NCI-H1930 (cell line): ENCODE measurements at regions not wholly inside any gene's neighbourhood (a gene's known extent, or its start where the extent isn't known, plus 50 kb on each side); places are given as distances from the start of the nearest gene placed in this dataset.
"Not testable (repeated sequence)": the region's sequence is repeated elsewhere in the genome, so short reads cannot be mapped to it uniquely, and the experiment has no call there.

Source experiments
- DNase-seq, 2 experiments: peaks; one replicate each; lab custom pipeline; 2025; lab: John Stamatoyannopoulos, UW

- DNase-seq, result no peak
Measured at GRCh38 chr4:122100508-122100907, 51.6 kb upstream of the BLTP1 start.

GRCh38 chr4:122099896-122100295, 52.2 kb upstream of the BLTP1 start:
- DNase-seq, result no peak

GRCh38 chr4:122091836-122092405, 60.2 kb upstream of the BLTP1 start:
- no peak for DNase-seq

- no peak for DNase-seq
Measured at GRCh38 chr4:122091397-122091796, 60.7 kb upstream of the BLTP1 start.

- DNase-seq, result no peak
Measured at GRCh38 chr4:122090989-122091388, 61.1 kb upstream of the BLTP1 start.

- no peak for DNase-seq
Measured at GRCh38 chr4:122086338-122087065, 65.6 kb upstream of the BLTP1 start.

GRCh38 chr4:122083989-122084388, 68.1 kb upstream of the BLTP1 start:
- DNase-seq, result no peak

- no peak for DNase-seq
Measured at GRCh38 chr4:122083351-122083750, 68.8 kb upstream of the BLTP1 start.

- DNase-seq, result no peak
Measured at GRCh38 chr4:122082661-122083060, 69.5 kb upstream of the BLTP1 start.

GRCh38 chr4:122077653-122078052, 74.5 kb upstream of the BLTP1 start:
- DNase-seq, result not testable (repeated sequence)

GRCh38 chr4:122076835-122077234, 75.3 kb upstream of the BLTP1 start:
- DNase-seq, result not testable (repeated sequence)

- no peak for DNase-seq
Measured at GRCh38 chr4:122073615-122074014, 78.5 kb upstream of the BLTP1 start.

GRCh38 chr4:122065915-122066314, 86.2 kb upstream of the BLTP1 start:
- no peak for DNase-seq

- no peak for DNase-seq
Measured at GRCh38 chr4:122065149-122065548, 87.0 kb upstream of the BLTP1 start.

GRCh38 chr4:122053186-122053585, 98.9 kb upstream of the BLTP1 start:
- no peak for DNase-seq

GRCh38 chr4:122052677-122053076, 99.5 kb upstream of the BLTP1 start:
- no peak for DNase-seq

- no peak for DNase-seq
Measured at GRCh38 chr4:122050841-122051240, 99.0 kb upstream of the TRPC3 start.

GRCh38 chr4:122047456-122048425, 95.9 kb upstream of the TRPC3 start:
- DNase-seq, result no peak

GRCh38 chr4:122046255-122046654, 94.4 kb upstream of the TRPC3 start:
- no peak for DNase-seq

GRCh38 chr4:122045533-122045932, 93.7 kb upstream of the TRPC3 start:
- DNase-seq, result no peak

GRCh38 chr4:122044501-122044900, 92.6 kb upstream of the TRPC3 start:
- no peak for DNase-seq

GRCh38 chr4:122041312-122041711, 89.5 kb upstream of the TRPC3 start:
- no peak for DNase-seq

GRCh38 chr4:122038896-122039295, 87.0 kb upstream of the TRPC3 start:
- no peak for DNase-seq
